SJCRH30 (cell line): ENCODE measurements at regions not wholly inside any gene's neighbourhood (a gene's known extent, or its start where the extent isn't known, plus 50 kb on each side); places are given as distances from the start of the nearest gene placed in this dataset.

Experiments used
- DNase-seq, 2 experiments: peaks; one replicate each; pipeline ENCODE4 v3.0.0-alpha.2; 2015 to 2020
- H3K27ac ChIP-seq: fragments of 250-450 bp; sonication (Bioruptor Pico); 2 replicates; pipeline ENCODE4 v1.5.1; 2020; ENCODE audit warnings: mild to moderate bottlenecking, moderate library complexity
- H3K27me3 ChIP-seq: fragments of 250-450 bp; sonication (Bioruptor Pico); 2 replicates; pipeline ENCODE4 v1.5.1; 2020; ENCODE audit warnings: mild to moderate bottlenecking, moderate library complexity
- H3K36me3 ChIP-seq: fragments of 250-450 bp; sonication (Bioruptor Pico); 2 replicates; pipeline ENCODE4 v1.5.1; 2020; ENCODE audit warnings: mild to moderate bottlenecking, moderate library complexity
- H3K4me1 ChIP-seq: fragments of 250-450 bp; sonication (Bioruptor Pico); 2 replicates; pipeline ENCODE4 v1.5.1; 2020; ENCODE audit warnings: mild to moderate bottlenecking, moderate library complexity
- H3K4me3 ChIP-seq: fragments of 250-450 bp; sonication (Bioruptor Pico); 2 replicates; pipeline ENCODE4 v1.5.1; 2020; ENCODE audit warnings: mild to moderate bottlenecking, moderate library complexity
- H3K9me3 ChIP-seq: fragments of 250-450 bp; sonication (Bioruptor Pico); replicated peaks from 2 replicates; pipeline ENCODE4 v1.5.1; 2020; ENCODE audit warnings: mild to moderate bottlenecking, moderate library complexity

DNA sequence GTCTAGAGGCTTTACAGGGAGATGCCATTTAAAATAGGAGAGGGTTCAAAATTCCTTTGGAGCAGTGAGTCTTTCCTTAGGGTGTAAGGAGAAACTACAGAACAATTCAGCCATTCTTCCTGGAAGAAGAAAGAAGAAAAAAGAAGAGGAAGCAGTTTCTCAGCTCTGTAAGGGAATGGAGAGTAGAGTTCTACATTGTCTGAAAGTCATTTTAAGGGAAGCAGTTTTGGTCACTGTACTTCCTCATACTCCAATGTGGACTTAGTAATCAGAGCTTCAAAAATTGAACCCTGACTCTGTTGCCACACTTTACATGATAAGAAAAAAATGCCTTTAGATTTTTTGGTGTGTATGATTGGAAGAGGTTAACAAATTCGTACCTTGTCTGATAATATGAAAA lies 122.4 kb downstream of the LRRC70 start:
- Histone ChIP-seq H3K4me3 (no peak overlapping the region), H3K27ac (no peak overlapping the region)
- no peak for DNase-seq

DNA sequence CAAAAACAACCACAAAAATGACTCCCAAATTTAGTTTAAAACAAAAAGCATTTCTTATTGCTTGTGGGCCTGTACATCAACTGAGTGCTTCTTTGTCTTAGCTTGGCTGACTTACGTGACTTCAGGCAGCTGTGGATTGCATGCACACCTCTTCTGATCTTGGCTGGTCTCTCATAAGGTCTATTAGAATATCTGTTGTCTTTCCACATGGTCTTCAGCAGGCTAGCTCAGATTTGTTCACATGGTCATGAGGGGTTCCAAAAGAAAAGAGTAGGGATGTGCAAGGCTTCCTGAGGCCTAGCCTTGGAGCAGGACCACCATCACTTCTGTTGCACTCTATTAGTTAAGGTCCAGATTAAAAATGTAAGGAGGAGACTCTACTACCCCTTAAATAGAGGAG lies 120.1 kb downstream of the LRRC70 start:
- no peak for DNase-seq
- no peaks in the 10 kb centered on the region for H3K4me1 ChIP-seq
- no peak overlapping the region for H3K4me3 ChIP-seq
- H3K9me3 ChIP-seq = no peaks in the 10 kb centered on the region
- no peaks in the 10 kb centered on the region for H3K27me3 ChIP-seq
- no peaks in the 10 kb centered on the region for H3K36me3 ChIP-seq
- no peak overlapping the region for H3K27ac ChIP-seq

More for the DNA sequence above, 122.4 kb downstream of the LRRC70 start:
- H3K9me3 ChIP-seq = no peaks in the 10 kb centered on the region
- no peaks in the 10 kb centered on the region for H3K36me3 ChIP-seq
- H3K27me3 ChIP-seq = no peaks in the 10 kb centered on the region
- H3K4me1 ChIP-seq = no peaks in the 10 kb centered on the region

DNA sequence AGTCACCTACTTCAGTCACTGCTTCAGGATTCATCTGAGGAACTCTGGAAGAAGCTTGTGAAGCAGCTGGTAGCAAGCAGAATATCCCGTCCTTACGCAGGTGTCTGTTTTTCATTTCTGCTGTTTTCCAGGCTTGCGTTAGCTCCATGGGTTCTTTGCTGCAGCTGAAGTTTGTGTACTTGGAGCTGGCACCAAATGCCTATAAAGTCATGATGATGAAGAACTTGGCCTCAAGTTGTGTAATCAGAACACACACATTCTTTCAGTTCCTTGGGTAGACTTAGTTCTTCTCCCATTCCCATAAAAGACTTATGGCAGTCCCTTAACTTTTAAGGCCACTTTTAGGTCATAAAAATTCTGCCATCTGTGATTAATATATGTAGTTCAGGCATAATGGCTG lies 116.7 kb downstream of the LRRC70 start:
- Histone ChIP-seq H3K4me3 (no peak overlapping the region), H3K4me1 (no peaks in the 10 kb centered on the region), H3K36me3 (no peaks in the 10 kb centered on the region), H3K9me3 (no peaks in the 10 kb centered on the region), H3K27ac (no peak overlapping the region), H3K27me3 (no peaks in the 10 kb centered on the region)
- DNase-seq = no peak

DNA sequence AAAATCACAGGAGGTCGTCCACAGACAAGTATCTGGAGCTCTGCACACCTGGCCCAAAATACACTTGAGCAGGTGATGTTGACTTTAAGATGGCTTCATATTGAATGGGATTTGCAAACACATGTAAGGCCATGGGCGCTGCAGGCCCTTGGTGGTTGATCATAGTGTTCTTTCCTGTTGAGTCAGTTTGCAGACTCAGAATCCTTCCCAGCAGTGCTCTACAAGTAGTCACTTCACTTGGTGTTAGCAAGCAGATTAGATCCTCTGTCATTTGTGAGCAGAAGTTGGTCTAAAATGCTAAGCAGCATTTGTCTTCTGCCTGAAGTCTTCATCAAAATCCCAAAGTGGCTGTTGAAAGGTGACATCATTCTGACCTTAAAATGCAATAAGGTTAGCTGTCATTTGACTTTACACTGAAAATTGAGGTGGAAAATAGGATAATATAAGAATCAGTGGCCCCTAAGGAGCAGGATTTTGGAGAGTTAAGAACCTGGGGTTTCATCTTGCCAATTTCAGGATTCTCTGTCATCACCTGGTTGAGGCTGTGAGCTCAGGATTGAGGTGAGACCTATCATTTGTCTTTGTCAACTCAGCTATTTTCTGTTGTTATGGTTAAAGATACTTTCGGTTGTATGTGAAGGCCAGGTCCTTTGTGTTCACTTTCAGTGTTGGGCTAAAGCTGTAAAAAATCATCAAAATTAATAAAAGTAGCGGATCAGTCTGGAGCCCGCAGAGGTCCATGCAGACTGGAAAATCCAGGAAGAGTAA lies 114.5 kb downstream of the LRRC70 start:
- Histone ChIP-seq H3K27ac (no peak overlapping the region), H3K36me3 (no peaks in the 10 kb centered on the region), H3K4me3 (no peak overlapping the region), H3K9me3 (no peaks in the 10 kb centered on the region), H3K27me3 (no peaks in the 10 kb centered on the region), H3K4me1 (no peaks in the 10 kb centered on the region)
- DNase-seq = no peak

DNA sequence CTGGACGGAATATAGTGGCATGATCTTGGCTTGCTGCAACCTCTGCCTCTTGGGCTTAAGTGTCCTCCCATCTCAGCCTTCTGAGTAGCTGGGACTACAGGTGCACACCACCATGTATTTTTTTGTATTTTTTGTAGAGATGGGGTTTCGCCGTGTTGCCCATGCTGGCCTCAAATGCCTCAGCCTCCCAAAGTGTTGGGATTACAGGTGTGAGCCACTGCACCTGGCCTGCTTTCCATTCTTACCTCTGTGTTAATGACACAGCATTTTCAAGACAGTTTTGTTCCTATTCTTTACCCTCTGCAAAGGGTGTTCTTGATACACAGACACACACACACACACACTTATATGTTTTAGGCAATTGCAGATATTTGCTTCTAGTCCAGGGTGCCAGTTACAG lies 113.3 kb downstream of the LRRC70 start:
- no peak overlapping the region for H3K4me3 ChIP-seq
- H3K27ac ChIP-seq = no peak overlapping the region
- H3K36me3 ChIP-seq = no peaks in the 10 kb centered on the region
- no peak for DNase-seq
- no peaks in the 10 kb centered on the region for H3K9me3 ChIP-seq
- no peaks in the 10 kb centered on the region for H3K27me3 ChIP-seq
- no peaks in the 10 kb centered on the region for H3K4me1 ChIP-seq

DNA sequence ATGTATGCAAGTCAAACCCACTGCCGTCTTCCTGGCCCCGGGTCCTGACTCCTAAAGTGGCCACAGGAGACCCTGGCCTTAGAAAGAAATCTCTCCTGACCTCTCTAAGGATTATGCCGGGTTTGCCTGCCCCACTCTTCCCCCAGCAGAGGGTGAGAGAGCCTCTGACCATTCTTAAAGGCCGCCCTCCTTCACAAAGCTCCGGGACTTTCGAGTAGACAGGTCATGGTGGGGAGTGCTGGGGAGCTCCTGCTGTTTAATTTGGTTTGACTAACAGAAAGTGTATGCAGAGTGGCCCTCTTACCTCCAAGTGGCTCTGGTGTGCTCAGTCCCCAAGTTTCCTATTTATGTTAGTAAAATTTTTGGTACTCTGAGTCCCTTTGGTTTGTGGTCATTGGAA lies 111.8 kb downstream of the LRRC70 start:
- no peaks in the 10 kb centered on the region for H3K9me3 ChIP-seq
- DNase-seq = no peak
- no peaks in the 10 kb centered on the region for H3K27me3 ChIP-seq
- H3K4me1 ChIP-seq = no peaks in the 10 kb centered on the region
- H3K27ac ChIP-seq = no peak overlapping the region
- H3K36me3 ChIP-seq = no peaks in the 10 kb centered on the region
- no peak overlapping the region for H3K4me3 ChIP-seq

DNA sequence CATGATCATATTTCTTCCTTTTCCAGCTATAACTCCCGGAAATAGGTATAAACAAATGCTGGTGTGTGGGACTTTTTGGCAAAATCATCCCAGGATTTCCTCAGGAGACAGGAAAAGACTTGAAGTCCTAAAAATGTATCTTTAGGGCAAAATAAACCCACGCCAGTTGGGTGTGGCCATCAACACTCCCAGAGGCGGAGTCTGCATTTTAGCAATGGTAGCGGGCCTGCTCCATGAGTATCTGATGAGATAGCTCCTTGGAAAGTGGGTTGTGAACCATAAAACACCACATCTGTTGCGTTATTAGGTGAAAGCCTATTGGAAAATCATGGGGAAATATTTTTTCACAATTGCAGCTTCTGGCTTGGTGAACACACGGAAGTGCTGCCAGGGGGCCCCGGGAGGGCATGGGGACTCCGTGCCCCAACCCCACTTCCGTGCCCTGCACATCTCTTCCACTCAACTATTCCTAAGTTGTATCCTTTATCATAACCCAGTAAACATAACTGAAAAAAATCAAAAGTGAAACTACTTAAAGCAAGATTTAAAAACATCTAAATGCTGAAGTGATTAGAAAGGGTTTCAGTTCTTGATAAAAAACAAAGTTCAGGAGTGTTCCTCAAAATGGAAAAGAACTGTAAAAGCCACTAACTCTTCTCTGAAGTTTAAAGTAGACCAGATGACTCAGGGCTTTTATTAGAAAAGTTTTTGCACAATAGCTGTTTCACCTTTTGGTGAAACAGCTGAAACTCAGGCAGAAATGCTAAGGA lies 111.2 kb downstream of the LRRC70 start:
- H3K36me3 ChIP-seq = no peaks in the 10 kb centered on the region
- no peak for DNase-seq
- H3K9me3 ChIP-seq = no peaks in the 10 kb centered on the region
- no peaks in the 10 kb centered on the region for H3K4me1 ChIP-seq
- no peaks in the 10 kb centered on the region for H3K27me3 ChIP-seq
- no peak overlapping the region for H3K27ac ChIP-seq
- no peak overlapping the region for H3K4me3 ChIP-seq

DNA sequence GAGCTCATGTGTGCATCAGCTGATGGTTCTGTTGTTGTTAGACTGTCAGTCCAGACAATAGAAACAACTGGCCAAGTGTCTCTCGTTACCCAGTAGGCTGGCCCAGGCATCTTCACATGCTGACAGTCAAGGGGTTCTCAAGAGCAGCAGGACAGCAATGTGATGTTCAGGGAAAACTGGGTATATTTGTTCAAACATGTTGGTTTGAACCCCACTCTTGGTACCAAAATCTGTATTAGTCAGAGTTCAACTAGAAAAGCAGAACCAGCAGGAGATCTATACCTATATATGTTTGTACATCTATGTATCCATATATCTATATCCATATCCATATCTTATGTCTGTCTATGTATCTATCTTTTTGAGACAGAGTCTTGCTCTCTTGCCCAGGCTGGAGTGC lies 108.1 kb downstream of the LRRC70 start:
- H3K27ac ChIP-seq = no peak overlapping the region
- no peaks in the 10 kb centered on the region for H3K9me3 ChIP-seq
- no peak for DNase-seq
- H3K27me3 ChIP-seq = no peaks in the 10 kb centered on the region
- no peaks in the 10 kb centered on the region for H3K36me3 ChIP-seq
- no peak overlapping the region for H3K4me3 ChIP-seq
- H3K4me1 ChIP-seq = no peaks in the 10 kb centered on the region

DNA sequence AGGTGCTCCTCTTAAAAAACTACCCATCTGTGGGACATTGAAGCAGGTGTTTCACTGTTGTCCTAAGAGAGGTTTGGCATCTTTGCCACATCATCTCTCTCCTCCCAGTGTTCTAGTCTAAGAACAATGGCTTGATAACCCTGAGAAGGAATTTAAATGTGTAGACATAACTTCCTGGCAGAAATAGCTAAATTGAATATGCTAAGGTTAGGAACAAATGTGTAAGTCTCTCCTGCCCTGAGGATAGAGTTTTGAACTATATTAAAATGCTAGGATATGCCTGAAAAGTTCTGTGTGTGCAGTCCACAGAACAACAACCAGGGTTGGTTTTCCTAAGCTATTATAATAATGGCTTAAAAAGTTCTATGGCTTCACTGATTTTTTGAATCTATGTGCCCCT lies 106.6 kb downstream of the LRRC70 start:
- H3K27me3 ChIP-seq = no peaks in the 10 kb centered on the region
- H3K4me1 ChIP-seq = no peaks in the 10 kb centered on the region
- H3K9me3 ChIP-seq = no peaks in the 10 kb centered on the region
- no peaks in the 10 kb centered on the region for H3K36me3 ChIP-seq
- H3K27ac ChIP-seq = no peak overlapping the region
- H3K4me3 ChIP-seq = no peak overlapping the region
- no peak for DNase-seq

DNA sequence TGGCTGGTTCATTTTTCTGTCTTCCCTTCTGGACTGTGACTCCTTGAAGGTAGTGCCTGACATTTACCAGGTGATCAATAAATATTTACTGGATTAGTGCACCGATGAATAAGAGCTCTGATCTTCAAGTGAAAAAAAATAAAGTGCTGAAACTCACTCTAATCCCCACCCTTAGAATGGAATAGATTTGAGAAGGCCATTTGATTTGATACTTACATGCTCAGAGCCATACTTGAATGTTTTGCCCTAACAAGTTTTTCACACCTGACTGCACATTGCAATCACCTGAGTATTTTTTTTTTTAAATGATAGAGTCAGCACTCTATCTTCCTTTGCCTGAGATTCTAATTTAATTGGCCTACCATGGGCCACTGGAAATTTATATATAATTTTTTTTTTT lies 105.7 kb downstream of the LRRC70 start:
- Histone ChIP-seq H3K36me3 (no peaks in the 10 kb centered on the region), H3K4me1 (no peaks in the 10 kb centered on the region), H3K4me3 (no peak overlapping the region), H3K9me3 (no peaks in the 10 kb centered on the region), H3K27ac (no peak overlapping the region), H3K27me3 (no peaks in the 10 kb centered on the region)
- DNase-seq = no peak

DNA sequence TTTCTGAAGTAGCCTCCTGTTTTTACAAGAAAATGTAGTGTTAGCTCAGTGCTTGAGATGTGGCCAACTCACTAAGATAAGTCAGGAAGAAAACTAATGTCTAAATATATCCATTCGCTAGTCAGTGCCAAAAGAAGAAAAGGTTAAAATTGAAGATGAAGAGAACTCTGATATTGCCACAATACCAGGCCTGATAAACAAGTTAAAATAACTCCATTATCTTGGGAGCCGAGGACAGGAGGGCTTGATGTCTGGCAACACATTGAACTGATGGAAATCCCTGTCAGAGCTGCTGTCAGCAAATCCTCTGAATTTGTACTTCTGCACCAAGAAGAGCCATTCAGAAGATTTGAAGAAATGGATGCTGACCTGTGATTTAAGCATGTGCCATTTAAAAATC lies 103.4 kb downstream of the LRRC70 start:
- H3K9me3 ChIP-seq = no peaks in the 10 kb centered on the region
- H3K36me3 ChIP-seq = no peaks in the 10 kb centered on the region
- H3K4me1 ChIP-seq = no peaks in the 10 kb centered on the region
- H3K4me3 ChIP-seq = no peak overlapping the region
- DNase-seq = no peak
- H3K27me3 ChIP-seq = no peaks in the 10 kb centered on the region
- H3K27ac ChIP-seq = no peak overlapping the region

DNA sequence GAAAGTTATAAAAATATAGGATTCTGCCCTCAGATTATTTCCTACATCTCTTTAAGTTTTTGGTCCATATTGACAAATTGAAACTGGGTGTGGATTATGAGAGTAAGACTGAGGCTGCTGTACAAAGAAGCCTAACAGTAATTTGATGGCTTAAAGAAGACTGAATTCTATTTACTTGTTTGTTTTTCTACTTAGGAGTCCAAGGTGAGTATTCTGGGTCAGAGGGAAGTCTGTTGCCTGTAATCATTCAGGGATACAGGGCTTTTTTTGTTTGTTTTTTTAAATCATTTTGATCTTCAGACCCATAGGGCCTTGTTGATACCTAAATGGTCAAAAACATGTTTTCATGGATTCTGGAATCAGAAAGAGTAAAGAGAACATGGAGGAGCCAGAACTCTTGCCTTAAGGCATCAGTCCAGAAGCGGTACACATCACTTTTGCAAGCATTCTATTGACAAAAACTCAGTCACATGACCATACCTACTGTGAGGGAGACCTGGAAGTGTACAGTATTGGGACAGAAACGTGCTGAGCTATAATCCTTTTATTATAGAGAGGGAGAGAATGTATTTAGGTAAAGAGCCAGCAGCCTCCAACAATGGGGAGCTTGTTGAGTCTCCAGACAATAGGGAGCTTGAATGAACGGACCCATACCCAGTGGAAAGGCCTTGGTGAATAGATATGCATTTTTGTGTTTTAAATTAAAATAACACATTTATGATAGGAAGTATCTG lies 102.7 kb downstream of the LRRC70 start:
- Histone ChIP-seq H3K27me3 (no peaks in the 10 kb centered on the region), H3K4me3 (no peak overlapping the region), H3K27ac (no peak overlapping the region), H3K4me1 (no peaks in the 10 kb centered on the region), H3K9me3 (no peaks in the 10 kb centered on the region), H3K36me3 (no peaks in the 10 kb centered on the region)
- no peak for DNase-seq

DNA sequence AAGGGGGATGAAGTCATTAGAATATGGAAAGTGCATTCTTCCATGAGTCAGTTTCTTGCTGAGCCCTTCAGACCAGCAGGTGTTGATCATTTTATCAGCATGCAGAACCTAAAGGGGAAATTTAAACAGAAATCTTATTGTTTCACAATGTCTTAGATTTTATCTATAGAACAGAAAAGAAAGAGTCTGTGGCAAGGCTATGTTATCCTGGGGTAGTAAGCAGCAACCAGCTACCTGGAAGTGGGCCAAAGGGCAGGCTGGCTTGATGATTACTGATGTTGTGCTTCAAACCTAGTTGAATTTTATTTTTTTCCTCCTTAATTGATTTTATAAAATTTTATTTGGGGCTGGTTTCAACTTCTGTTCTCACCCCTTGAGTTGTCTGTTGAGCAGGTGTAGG lies 101.5 kb downstream of the LRRC70 start:
- Histone ChIP-seq H3K36me3 (no peaks in the 10 kb centered on the region), H3K4me1 (no peaks in the 10 kb centered on the region), H3K9me3 (no peaks in the 10 kb centered on the region), H3K27me3 (no peaks in the 10 kb centered on the region), H3K27ac (no peak overlapping the region), H3K4me3 (no peak overlapping the region)
- no peak for DNase-seq
